Right lobe of liver (tissue), 6 donors: ENCODE measurements at regions not wholly inside any gene's neighbourhood (a gene's known extent, or its start where the extent isn't known, plus 50 kb on each side); places are given as distances from the start of the nearest gene placed in this dataset.

Experiments used
- ATAC-seq, 4 donors: fragments of 200-7000 bp; cut with Tn5 transposase; one replicate each; pipeline ENCODE4 v1.9.1; 2020; ENCODE audit warnings: mild to moderate bottlenecking in 4 of 4, moderate library complexity in 4 of 4
- DNase-seq, 3 donors: peaks; one replicate each; pipeline ENCODE4 v3.0.0-alpha.2; 2020
- H3K27ac ChIP-seq, 3 donors: fragments of 200-600 bp; one replicate each; pipeline ENCODE4 v1.8.0; 2022
- H3K27me3 ChIP-seq, 2 donors: fragments of 200-600 bp; one replicate each; pipeline ENCODE4 v1.8.0; 2022
- H3K36me3 ChIP-seq, 4 donors: fragments of 200-600 bp; sonication (generic) in 1 of 4; one replicate each; pipeline versions ENCODE4 v1.5.1 to v1.8.0; 2017 to 2022; ENCODE audit warnings: control low read depth in 1 of 4
- H3K4me1 ChIP-seq, 4 donors: fragments of 200-600 bp; sonication (generic) in 1 of 4; one replicate each; pipeline versions ENCODE4 v1.5.1 to v1.8.0; 2017 to 2022; ENCODE audit warnings: control low read depth in 1 of 4
- H3K4me3 ChIP-seq, 3 donors: fragments of 200-600 bp; one replicate each; pipeline ENCODE4 v1.8.0; 2022
- H3K9me3 ChIP-seq, 4 donors: fragments of 200-600 bp; sonication (generic) in 1 of 4; one replicate each; pipeline versions ENCODE4 v1.5.1 to v1.8.0; 2017 to 2022; ENCODE audit warnings: control low read depth in 1 of 4
- POLR2A ChIP-seq: fragments of 450-650 bp; IDR thresholded peaks from one replicate; pipeline ENCODE4 v1.6.1; 2017; ENCODE audit warnings: antibody characterized with exemption, mild to moderate bottlenecking
- WGBS: methylation state at CpG from one replicate; pipeline ENCODE4 v1.1.6; 2018; ENCODE audit warnings: low coverage, low lambda C conversion rate; ENCODE audit not compliant: insufficient coverage; ENCODE audit errors: missing lambda C conversion rate; 5-methylcytosine and 5-hydroxymethylcytosine counted together
- intact Hi-C, 2 donors: fragments of 100-400 bp; cut with DNase I; formaldehyde crosslinking; loops; one replicate each; pipeline versions ENCODE4 v1.11.2 to v1.14.1; 2022
- TF ChIP-seq, protein P1 (sequence below), 4 donors: fragments of 200-600 bp in 3 of 4; fragments of 450-650 bp in 1 of 4; IDR thresholded peaks; one replicate each; pipeline versions ENCODE4 v1.5.1 to v1.8.0; 2016 to 2022; ENCODE audit warnings: antibody characterized with exemption in 4 of 4, mild to moderate bottlenecking in 2 of 4
- donor health status: DM: no; HTN: yes; CAD: no.
- donor health status: DM: no; HTN: no; CAD: no.
- donor health status: DM: no; HTN: no; CAD: no.
- donor health status: DM: no; HTN: yes; CAD: no.
- donor health status: DM: no; HTN: yes; CAD: no.

- no peaks in the 10 kb centered on the region for H3K36me3 ChIP-seq
- WGBS: 64% methylated on average over 3 of the region's 4 CpGs
- TF ChIP-seq, protein P1, sequence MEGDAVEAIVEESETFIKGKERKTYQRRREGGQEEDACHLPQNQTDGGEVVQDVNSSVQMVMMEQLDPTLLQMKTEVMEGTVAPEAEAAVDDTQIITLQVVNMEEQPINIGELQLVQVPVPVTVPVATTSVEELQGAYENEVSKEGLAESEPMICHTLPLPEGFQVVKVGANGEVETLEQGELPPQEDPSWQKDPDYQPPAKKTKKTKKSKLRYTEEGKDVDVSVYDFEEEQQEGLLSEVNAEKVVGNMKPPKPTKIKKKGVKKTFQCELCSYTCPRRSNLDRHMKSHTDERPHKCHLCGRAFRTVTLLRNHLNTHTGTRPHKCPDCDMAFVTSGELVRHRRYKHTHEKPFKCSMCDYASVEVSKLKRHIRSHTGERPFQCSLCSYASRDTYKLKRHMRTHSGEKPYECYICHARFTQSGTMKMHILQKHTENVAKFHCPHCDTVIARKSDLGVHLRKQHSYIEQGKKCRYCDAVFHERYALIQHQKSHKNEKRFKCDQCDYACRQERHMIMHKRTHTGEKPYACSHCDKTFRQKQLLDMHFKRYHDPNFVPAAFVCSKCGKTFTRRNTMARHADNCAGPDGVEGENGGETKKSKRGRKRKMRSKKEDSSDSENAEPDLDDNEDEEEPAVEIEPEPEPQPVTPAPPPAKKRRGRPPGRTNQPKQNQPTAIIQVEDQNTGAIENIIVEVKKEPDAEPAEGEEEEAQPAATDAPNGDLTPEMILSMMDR (IDR thresholded peaks at IDR 0.05): no peak
- TF ChIP-seq POLR2A: no peak
- intact Hi-C loops: no loop called here
- no peak for ATAC-seq
- H3K27me3 ChIP-seq: no peaks in the 10 kb centered on the region
- no peak overlapping the region for H3K27ac ChIP-seq
- no peak for DNase-seq
- H3K4me1 ChIP-seq: no peaks in the 10 kb centered on the region
- no peaks in the 10 kb centered on the region for H3K9me3 ChIP-seq
- no peak overlapping the region for H3K4me3 ChIP-seq
These were observed 99.6 kb upstream of the HTR2A start for GRCh38 chr13:46996316-46997030.

GRCh38 chr13:46995874-46996273, 99.0 kb upstream of the HTR2A start:
- H3K27me3 ChIP-seq: no peaks in the 10 kb centered on the region

DNA sequence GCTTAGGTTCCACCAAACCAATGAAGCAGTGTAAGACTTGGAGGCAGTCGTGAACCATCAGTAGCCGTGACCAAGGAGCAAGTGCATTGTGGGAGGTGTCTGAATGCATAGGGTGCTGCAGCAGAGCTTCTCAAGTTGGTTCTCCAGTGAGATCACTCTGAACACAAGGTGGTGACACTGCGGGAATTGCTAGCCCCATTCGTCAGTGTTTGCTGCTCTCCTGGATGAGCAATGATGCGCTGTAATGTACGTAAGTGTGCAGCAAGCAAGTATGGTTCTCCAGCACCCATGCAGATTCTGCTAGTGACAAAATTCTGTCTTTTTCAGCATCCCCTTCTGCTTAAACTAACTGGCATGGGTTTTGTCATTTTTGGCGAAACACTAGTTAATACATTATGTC, 97.6 kb upstream of the HTR2A start:
- no peak for TF ChIP-seq POLR2A
- TF ChIP-seq, protein P1 (IDR thresholded peaks at IDR 0.05): no peak
- ATAC-seq: no peak

More at GRCh38 chr13:46995874-46996273, 99.0 kb upstream of the HTR2A start:
- no peaks in the 10 kb centered on the region for H3K9me3 ChIP-seq
- H3K4me1 ChIP-seq: no peaks in the 10 kb centered on the region
- WGBS: 46% methylated on average over 1 of the region's 1 CpG
- TF ChIP-seq, protein P1 (IDR thresholded peaks at IDR 0.05): no peak
- TF ChIP-seq POLR2A: no peak
- H3K27ac ChIP-seq: no peak overlapping the region
- intact Hi-C loops: no loop called here
- ATAC-seq: no peak
- H3K36me3 ChIP-seq: no peaks in the 10 kb centered on the region
- H3K4me3 ChIP-seq: no peak overlapping the region
- DNase-seq: no peak

DNA sequence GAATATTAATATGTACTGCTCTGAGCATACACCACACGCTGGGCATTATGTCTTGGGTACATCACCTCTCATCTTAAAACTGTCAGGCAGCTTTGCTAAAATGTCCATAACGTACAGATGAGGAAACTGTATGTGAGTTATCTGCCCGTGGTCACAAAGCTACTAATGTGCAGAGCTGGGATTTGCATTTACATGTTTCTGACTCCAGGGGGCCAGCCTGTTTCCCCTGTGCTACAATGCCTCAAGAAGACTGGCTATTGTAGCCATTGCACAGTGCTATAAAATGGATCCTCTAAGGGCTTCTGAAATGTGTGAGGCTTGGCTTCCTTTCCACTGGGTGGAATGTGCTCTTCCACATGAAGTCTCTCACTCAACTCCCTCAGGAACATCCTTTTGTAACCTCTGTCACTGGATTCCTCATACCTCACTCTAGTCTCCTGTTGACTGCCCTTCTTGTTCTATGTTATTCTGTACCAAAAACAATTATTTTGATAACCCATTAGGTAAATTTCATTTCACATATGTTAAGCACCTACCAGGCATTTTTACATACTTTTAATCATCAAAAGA, 95.6 kb upstream of the HTR2A start:
- Histone ChIP-seq H3K4me3 (no peak overlapping the region), H3K9me3 (no peaks in the 10 kb centered on the region), H3K36me3 (no peaks in the 10 kb centered on the region), H3K27me3 (no peaks in the 10 kb centered on the region), H3K27ac (no peak overlapping the region), H3K4me1 (no peaks in the 10 kb centered on the region)
- TF ChIP-seq, protein P1 (IDR thresholded peaks at IDR 0.05): no peak
- TF ChIP-seq POLR2A: no peak
- ATAC-seq (no peak), DNase-seq (no peak)
- intact Hi-C loops: no loop called here
- WGBS: 52% methylated on average over 2 of the region's 3 CpGs

More for the DNA sequence above, 97.6 kb upstream of the HTR2A start:
- no peak for DNase-seq
- Histone ChIP-seq H3K27ac (no peak overlapping the region), H3K4me1 (no peaks in the 10 kb centered on the region), H3K4me3 (no peak overlapping the region), H3K27me3 (no peaks in the 10 kb centered on the region), H3K36me3 (no peaks in the 10 kb centered on the region), H3K9me3 (no peaks in the 10 kb centered on the region)
- intact Hi-C loops: no loop called here
- 79% methylated on average over 3 of the region's 7 CpGs for WGBS
